Progenitor cell of endocrine pancreas (in vitro differentiated cells): ENCODE measurements at regions not wholly inside any gene's neighbourhood (a gene's known extent, or its start where the extent isn't known, plus 50 kb on each side); places are given as distances from the start of the nearest gene placed in this dataset.

Source experiments
- DNase-seq: peaks from one replicate; pipeline ENCODE4 v3.0.0; 2021; ENCODE audit warnings: low spot score; ENCODE audit not compliant: unreplicated experiment
- H3K27ac Mint-ChIP-seq: 2 replicates; pipeline ENCODE4 v1.8.0; 2021; ENCODE audit warnings: mild to moderate bottlenecking, moderate library complexity, mixed read lengths
- H3K27me3 Mint-ChIP-seq: 2 replicates; pipeline ENCODE4 v1.8.0; 2021; ENCODE audit warnings: mixed read lengths
- H3K36me3 Mint-ChIP-seq: 2 replicates; pipeline ENCODE4 v1.8.0; 2022; ENCODE audit warnings: mixed read lengths; ENCODE audit not compliant: insufficient read depth
- H3K4me1 Mint-ChIP-seq: 2 replicates; pipeline ENCODE4 v1.8.0; 2021; ENCODE audit warnings: low read depth, mixed read lengths
- H3K4me3 Mint-ChIP-seq: 2 replicates; pipeline ENCODE4 v1.8.0; 2021; ENCODE audit warnings: low read depth, mild to moderate bottlenecking, moderate library complexity, mixed read lengths
- H3K9me3 Mint-ChIP-seq: 2 replicates; pipeline ENCODE4 v1.8.0; 2021; ENCODE audit warnings: low read depth, mixed read lengths
- TF ChIP-seq, protein P1 (sequence below): fragments of 200-600 bp; sonication (generic); IDR thresholded peaks from one replicate; pipeline ENCODE4 v1.5.0; 2021; ENCODE audit warnings: antibody characterized with exemption, mild to moderate bottlenecking; ENCODE audit not compliant: unreplicated experiment

DNA sequence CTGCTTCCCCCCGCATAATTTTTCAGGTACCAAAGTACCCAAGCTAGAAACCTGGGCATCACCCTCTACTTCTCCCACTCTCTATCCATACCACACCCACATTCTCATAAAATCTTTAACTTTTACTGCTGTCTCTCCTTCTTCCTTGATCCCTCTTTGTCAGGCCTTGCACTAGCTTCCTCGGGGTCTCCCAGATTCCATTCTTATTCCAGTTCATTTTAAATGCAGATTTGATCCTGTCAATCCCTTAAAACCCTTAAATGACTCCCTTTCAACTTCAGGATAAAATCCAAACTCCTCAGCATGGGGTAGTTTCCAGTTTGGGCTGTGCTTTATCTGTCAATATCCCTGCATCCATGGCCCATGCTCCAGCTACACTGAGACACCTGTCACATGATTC, 343.5 kb downstream of the PBX1 start:
- no peak overlapping the region for H3K4me3 Mint-ChIP-seq
- H3K27me3 Mint-ChIP-seq: peaks cover 5% of the 10 kb centered on the region
- H3K27ac Mint-ChIP-seq: no peak overlapping the region
- H3K36me3 Mint-ChIP-seq: no peaks in the 10 kb centered on the region
- no peak for DNase-seq
- TF ChIP-seq, protein P1, sequence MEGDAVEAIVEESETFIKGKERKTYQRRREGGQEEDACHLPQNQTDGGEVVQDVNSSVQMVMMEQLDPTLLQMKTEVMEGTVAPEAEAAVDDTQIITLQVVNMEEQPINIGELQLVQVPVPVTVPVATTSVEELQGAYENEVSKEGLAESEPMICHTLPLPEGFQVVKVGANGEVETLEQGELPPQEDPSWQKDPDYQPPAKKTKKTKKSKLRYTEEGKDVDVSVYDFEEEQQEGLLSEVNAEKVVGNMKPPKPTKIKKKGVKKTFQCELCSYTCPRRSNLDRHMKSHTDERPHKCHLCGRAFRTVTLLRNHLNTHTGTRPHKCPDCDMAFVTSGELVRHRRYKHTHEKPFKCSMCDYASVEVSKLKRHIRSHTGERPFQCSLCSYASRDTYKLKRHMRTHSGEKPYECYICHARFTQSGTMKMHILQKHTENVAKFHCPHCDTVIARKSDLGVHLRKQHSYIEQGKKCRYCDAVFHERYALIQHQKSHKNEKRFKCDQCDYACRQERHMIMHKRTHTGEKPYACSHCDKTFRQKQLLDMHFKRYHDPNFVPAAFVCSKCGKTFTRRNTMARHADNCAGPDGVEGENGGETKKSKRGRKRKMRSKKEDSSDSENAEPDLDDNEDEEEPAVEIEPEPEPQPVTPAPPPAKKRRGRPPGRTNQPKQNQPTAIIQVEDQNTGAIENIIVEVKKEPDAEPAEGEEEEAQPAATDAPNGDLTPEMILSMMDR: no peak
- peaks cover 10% of the 10 kb centered on the region for H3K9me3 Mint-ChIP-seq
- H3K4me1 Mint-ChIP-seq: no peaks in the 10 kb centered on the region
